HCT116 (cell line): ENCODE measurements at regions not wholly inside any gene's neighbourhood (a gene's known extent, or its start where the extent isn't known, plus 50 kb on each side); places are given as distances from the start of the nearest gene placed in this dataset.

Experiments used
- ATAC-seq: fragments of 200-7000 bp; cut with Tn5 transposase; 2 replicates; pipeline ENCODE4 v1.9.1; 2020; ENCODE audit warnings: mild to moderate bottlenecking, moderate library complexity
- BruUV-seq: library from RNA; stranded (reverse); fragments of 400-500 nt; replicated peaks from 2 replicates; lab custom pipeline; 2021; lab: Mats Ljungman, UMichigan
- CTCF ChIA-PET: fragments of 300-600 bp; sonication (Branson Sonifier 250); formaldehyde crosslinking; loops from one replicate; lab custom pipeline; 2021; ENCODE audit warnings: antibody characterized with exemption; lab: Charles Lee
- POLR2A ChIA-PET: fragments of 300-600, 350-600 bp; sonication (Branson Sonifier 250); formaldehyde crosslinking; loops from one replicate; lab custom pipeline; 2021; ENCODE audit warnings: antibody characterized with exemption; lab: Charles Lee
- RAD21 ChIA-PET, 2 experiments: fragments of 300-600 bp; sonication (Branson Sonifier 250); formaldehyde crosslinking; loops; one replicate each; lab custom pipeline; 2023; ENCODE audit warnings: low total read pairs in 2 of 2; ENCODE audit not compliant: uncharacterized antibody in 2 of 2, unreplicated experiment in 2 of 2, low non-redundant PET in 1 of 2; lab: Charles Lee
- DNase-seq: peaks from one replicate; pipeline ENCODE4 v3.0.0-alpha.2; 2010; ENCODE audit warnings: low read depth, low spot score
- H2AFZ ChIP-seq: fragments of 200-600 bp; shearing (Covaris generic), sonication (generic); 2 replicates; pipeline ENCODE4 v1.6.1; 2017; ENCODE audit warnings: low read depth, mixed run types, mixed read lengths, antibody characterized with exemption, low read length; ENCODE audit not compliant: poor library complexity, severe bottlenecking
- H3K27ac ChIP-seq: 2 replicates; pipeline ENCODE4 v1.5.1; 2012; ENCODE audit warnings: low read depth, low read length
- H3K27me3 ChIP-seq: fragments of 200-600 bp; sonication (generic); 2 replicates; pipeline ENCODE4 v1.6.1; 2016; ENCODE audit warnings: mixed run types, low read length, mixed read lengths; ENCODE audit not compliant: insufficient read depth
- H3K36me3 ChIP-seq, 2 experiments: fragments of 200-500 bp in 1 of 2; fragments of 200-600 bp in 1 of 2; sonication (Bioruptor generic) in 1 of 2; sonication (generic) in 1 of 2; 2 replicates each; pipeline versions ENCODE4 v1.5.1 to v1.6.1; 2014 to 2016; ENCODE audit warnings: low read length in 2 of 2, inconsistent platforms in 1 of 2, mixed read lengths in 1 of 2, mixed run types in 1 of 2; ENCODE audit not compliant: insufficient read depth in 2 of 2, control insufficient read depth in 1 of 2
- H3K4me1 ChIP-seq, 2 experiments: fragments of 200-600 bp in 1 of 2; sonication (generic) in 1 of 2; 2 replicates each; pipeline versions ENCODE4 v1.5.1 to v1.6.1; 2012 to 2017; ENCODE audit warnings: low read length in 2 of 2, inconsistent platforms in 1 of 2, mild to moderate bottlenecking in 1 of 2, mixed read lengths in 1 of 2, mixed run types in 1 of 2, moderate library complexity in 1 of 2; ENCODE audit not compliant: insufficient read depth in 2 of 2, control insufficient read depth in 1 of 2
- H3K4me2 ChIP-seq: fragments of 200-600 bp; sonication (generic); 2 replicates; pipeline ENCODE4 v1.6.1; 2017; ENCODE audit warnings: mixed run types, low read length, mixed read lengths
- H3K4me3 ChIP-seq, 2 experiments: fragments of 200-600 bp in 1 of 2; sonication (generic) in 1 of 2; replicated peaks in 1 of 2; 2 replicates each; pipeline ENCODE4 v1.5.1; 2011 to 2016; ENCODE audit warnings: low read length in 2 of 2, control low read depth in 1 of 2, low read depth in 1 of 2, mild to moderate bottlenecking in 1 of 2, mixed read lengths in 1 of 2, mixed run types in 1 of 2
- H3K79me2 ChIP-seq: fragments of 200-600 bp; sonication (generic); 2 replicates; pipeline ENCODE4 v1.6.1; 2017; ENCODE audit warnings: mild to moderate bottlenecking, mixed run types, low read length, moderate library complexity, mixed read lengths; ENCODE audit not compliant: insufficient read depth
- H3K9ac ChIP-seq: fragments of 200-600 bp; sonication (generic); 2 replicates; pipeline ENCODE4 v1.6.1; 2016; ENCODE audit warnings: low read length, mixed read lengths
- H3K9me2 ChIP-seq: fragments of 200-600 bp; sonication (generic), shearing (Covaris generic); 2 replicates; pipeline ENCODE4 v1.6.1; 2017; ENCODE audit warnings: mixed run types, mild to moderate bottlenecking, moderate library complexity; ENCODE audit not compliant: insufficient read depth
- H3K9me3 ChIP-seq, 2 experiments: fragments of 200-500 bp in 1 of 2; fragments of 200-600 bp in 1 of 2; sonication (Bioruptor generic) in 1 of 2; sonication (generic) in 1 of 2; 2 replicates each; pipeline ENCODE4 v1.6.1; 2014 to 2017; ENCODE audit warnings: low read length in 2 of 2, mixed read lengths in 2 of 2, inconsistent platforms in 1 of 2, low read depth in 1 of 2, mild to moderate bottlenecking in 1 of 2, mixed run types in 1 of 2, moderate library complexity in 1 of 2; ENCODE audit not compliant: control insufficient read depth in 1 of 2, insufficient read depth in 1 of 2
- H4K20me1 ChIP-seq: fragments of 200-600 bp; sonication (generic), shearing (Covaris generic); 2 replicates; pipeline ENCODE4 v1.6.1; 2017; ENCODE audit warnings: mixed run types, mild to moderate bottlenecking, moderate library complexity; ENCODE audit not compliant: insufficient read depth
- ATF3 ChIP-seq: IDR thresholded peaks from 2 replicates; pipeline ENCODE4 v1.6.1; 2012
- CEBPB ChIP-seq: IDR thresholded peaks from 2 replicates; pipeline ENCODE4 v1.6.1; 2012; ENCODE audit warnings: low read depth
- EGR1 ChIP-seq: IDR thresholded peaks from 2 replicates; pipeline ENCODE4 v1.6.1; 2012; ENCODE audit warnings: low read depth
- ELF1 ChIP-seq: IDR thresholded peaks from 2 replicates; pipeline ENCODE4 v1.6.1; 2012; ENCODE audit warnings: low read depth, borderline replicate concordance
- EZH2 ChIP-seq: fragments of 200-600 bp; sonication (generic); IDR thresholded peaks from 2 replicates; pipeline ENCODE4 v1.6.1; 2017; ENCODE audit warnings: antibody characterized with exemption, mixed run types
- FOSL1 ChIP-seq: IDR thresholded peaks from 2 replicates; pipeline ENCODE4 v1.6.1; 2012; ENCODE audit warnings: low read depth
- JUND ChIP-seq: IDR thresholded peaks from 2 replicates; pipeline ENCODE4 v1.6.1; 2012
- MAX ChIP-seq: IDR thresholded peaks from 2 replicates; pipeline ENCODE4 v1.6.1; 2012
- POLR2A ChIP-seq: IDR thresholded peaks from 2 replicates; pipeline ENCODE4 v1.7.0; 2011; ENCODE audit warnings: borderline replicate concordance; ENCODE audit not compliant: insufficient read depth, insufficient read length; ENCODE audit errors: extremely low read depth
- SIN3A ChIP-seq: IDR thresholded peaks from 2 replicates; pipeline ENCODE4 v1.6.1; 2012; ENCODE audit warnings: low read depth
- SP1 ChIP-seq: IDR thresholded peaks from 2 replicates; pipeline ENCODE4 v1.6.1; 2012; ENCODE audit warnings: low read depth
- ZBTB33 ChIP-seq: IDR thresholded peaks from 2 replicates; pipeline ENCODE4 v1.6.1; 2011; ENCODE audit warnings: mild to moderate bottlenecking, low read length, moderate library complexity; ENCODE audit not compliant: insufficient replicate concordance; ENCODE audit errors: extremely low read depth
- ZFX ChIP-seq: fragments of 450-650 bp; IDR thresholded peaks from 2 replicates; pipeline ENCODE4 v1.6.1; 2017
- ZNF274 ChIP-seq: fragments of 200-500 bp; sonication (Bioruptor generic); IDR thresholded peaks from 2 replicates; pipeline ENCODE4 v1.6.1; 2014; ENCODE audit warnings: mild to moderate bottlenecking, low read depth, low read length, inconsistent platforms
- intact Hi-C: fragments of 100-400 bp; cut with micrococcal nuclease; formaldehyde crosslinking; loops from 2 replicates; pipeline ENCODE4 v1.10.0; 2022

GRCh38 chr19:31705656-31706055 is 356.4 kb upstream of the TSHZ3 start (continued):
- TF ChIP-seq ZBTB33 (no peak), CEBPB (no peak), JUND (no peak), SP1 (no peak)

- Histone ChIP-seq H3K27ac (no peak overlapping the region), H3K36me3 (no peaks in the 10 kb centered on the region), H4K20me1 (no peaks in the 10 kb centered on the region), H3K4me3 (no peak overlapping the region), H3K9me3 (peaks cover 10 to 31% of the 10 kb centered on the region in 2 experiments; a peak in 3 of 4 replicates), H2AFZ (no peak overlapping the region), H3K9me2 (no peaks in the 10 kb centered on the region), H3K27me3 (no peaks in the 10 kb centered on the region), H3K9ac (no peak overlapping the region), H3K79me2 (no peaks in the 10 kb centered on the region)
- CTCF ChIA-PET = no interaction called here
- ATAC-seq = no peak
- POLR2A ChIA-PET = no interaction called here
- BruUV-seq = no TSS peak
- intact Hi-C loops = no loop called here
- RAD21 ChIA-PET = no interaction called here
- DNase-seq = no peak
- TF ChIP-seq ATF3 = no peak
- no peak for TF ChIP-seq EZH2
- no peak for TF ChIP-seq MAX
- TF ChIP-seq ZNF274 = no peak
- no peak for TF ChIP-seq ZBTB33
- no peak for TF ChIP-seq SP1
- TF ChIP-seq ZFX = no peak
- no peak for TF ChIP-seq ELF1
- TF ChIP-seq POLR2A = no peak
- TF ChIP-seq SIN3A = no peak
- TF ChIP-seq EGR1 = no peak
- TF ChIP-seq FOSL1 = no peak
- TF ChIP-seq CEBPB = no peak
- TF ChIP-seq, all 23 proteins: peak for 0
- Histone ChIP-seq H3K4me1 (no peaks in the 10 kb centered on the region), H3K4me2 (no peak overlapping the region)
Measured at GRCh38 chr19:31706131-31706530, 356.9 kb upstream of the TSHZ3 start.
